Stomach (tissue), 8 donors: ENCODE measurements at regions not wholly inside any gene's neighbourhood (a gene's known extent, or its start where the extent isn't known, plus 50 kb on each side); places are given as distances from the start of the nearest gene placed in this dataset.

Source experiments
- DNase-seq, 2 donors: peaks; one replicate each; pipeline versions ENCODE4 v3.0.0 to v3.0.0-alpha.2; 2013 to 2019
- H3K27ac ChIP-seq, 5 donors: fragments of 200-600 bp in 4 of 5; sonication (generic) in 4 of 5; one replicate each; pipeline ENCODE4 v1.5.1; 2013 to 2019; ENCODE audit warnings: mild to moderate bottlenecking in 1 of 5, moderate library complexity in 1 of 5
- H3K27me3 ChIP-seq, 3 donors: fragments of 200-600 bp; sonication (generic); one replicate each; pipeline ENCODE4 v1.5.1; 2017 to 2019; ENCODE audit warnings: mixed run types in 1 of 3
- H3K36me3 ChIP-seq, 4 donors: fragments of 200-600 bp; sonication (generic); 1 replicate in 3 of 4; 2 replicates in 1 of 4; pipeline ENCODE4 v1.5.1; 2016 to 2019
- H3K4me1 ChIP-seq, 4 donors: fragments of 200-600 bp; sonication (generic); one replicate each; pipeline ENCODE4 v1.5.1; 2016 to 2019
- H3K4me3 ChIP-seq, 4 donors: fragments of 200-600 bp; sonication (generic) in 3 of 4; one replicate each; pipeline ENCODE4 v1.5.1; 2016 to 2019; ENCODE audit warnings: mild to moderate bottlenecking in 1 of 4
- H3K9me3 ChIP-seq, 4 donors: fragments of 200-600 bp; sonication (generic); one replicate each; pipeline ENCODE4 v1.5.1; 2016 to 2019
- EP300 ChIP-seq: sonication (generic); formaldehyde crosslinking; IDR thresholded peaks from one replicate; pipeline ENCODE4 v1.6.1; 2017; ENCODE audit warnings: antibody characterized with exemption
- POLR2A ChIP-seq, 4 donors: fragments of 450-650 bp; IDR thresholded peaks; one replicate each; pipeline ENCODE4 v1.6.1; 2016; ENCODE audit warnings: antibody characterized with exemption in 4 of 4, control low read depth in 2 of 4, mild to moderate bottlenecking in 1 of 4, moderate library complexity in 1 of 4
- POLR2AphosphoS5 ChIP-seq, 3 donors: sonication (generic); formaldehyde crosslinking; IDR thresholded peaks; one replicate each; pipeline ENCODE4 v1.6.1; 2016; ENCODE audit warnings: antibody characterized with exemption in 3 of 3
- WGBS, 5 donors: extraction: QIAGEN DNeasy Blood & Tissue Kit in 3 of 5; methylation state at CpG; one replicate each; pipeline versions ENCODE4 v1.1.5 to v1.1.7; 2013 to 2018; 5-methylcytosine and 5-hydroxymethylcytosine counted together
- intact Hi-C: fragments of 100-400 bp; cut with DNase I; formaldehyde crosslinking; loops from one replicate; pipeline ENCODE4 v1.15.1; 2023; ENCODE audit warnings: low total_unique reads
- TF ChIP-seq, protein P1 (sequence below), 7 experiments: fragments of 450-650 bp in 4 of 7; fragments of 200-600 bp in 3 of 7; sonication (generic) in 3 of 7; IDR thresholded peaks; one replicate each; pipeline ENCODE4 v1.5.1; 2016 to 2019; ENCODE audit warnings: antibody characterized with exemption in 7 of 7, control low read depth in 2 of 7, mild to moderate bottlenecking in 1 of 7
- donor health status: healthy with polysubstance abuse.
- donor health status: Bipolar disorder and iron deficiency.
- donor health status: healthy.

DNA sequence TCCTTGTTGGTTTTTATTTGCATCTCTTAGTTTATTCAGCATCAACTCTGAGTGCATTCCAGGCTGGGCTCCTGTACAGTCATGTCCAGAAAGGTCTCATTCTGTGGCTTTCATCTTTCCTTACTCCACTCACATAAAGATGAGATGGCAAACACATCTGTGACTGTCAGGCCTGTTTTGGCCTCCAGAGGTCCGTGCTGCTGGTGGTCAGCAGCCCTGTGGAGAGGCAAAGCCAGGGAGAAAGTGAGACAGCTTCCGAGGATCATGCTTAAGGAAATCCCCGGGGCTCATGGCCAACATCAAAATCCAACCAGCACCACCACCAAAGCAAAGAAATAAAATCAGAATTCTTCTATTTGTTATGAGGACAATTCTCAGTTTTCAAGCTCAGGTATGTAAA lies 96.1 kb upstream of the HIVEP3 start:
- no peaks in the 10 kb centered on the region for H3K27me3 ChIP-seq
- no peak overlapping the region for H3K27ac ChIP-seq
- H3K4me3 ChIP-seq = no peak overlapping the region
- H3K36me3 ChIP-seq = no peaks in the 10 kb centered on the region
- no peak for TF ChIP-seq POLR2A (IDR thresholded peaks at IDR 0.05)
- TF ChIP-seq, protein P1, sequence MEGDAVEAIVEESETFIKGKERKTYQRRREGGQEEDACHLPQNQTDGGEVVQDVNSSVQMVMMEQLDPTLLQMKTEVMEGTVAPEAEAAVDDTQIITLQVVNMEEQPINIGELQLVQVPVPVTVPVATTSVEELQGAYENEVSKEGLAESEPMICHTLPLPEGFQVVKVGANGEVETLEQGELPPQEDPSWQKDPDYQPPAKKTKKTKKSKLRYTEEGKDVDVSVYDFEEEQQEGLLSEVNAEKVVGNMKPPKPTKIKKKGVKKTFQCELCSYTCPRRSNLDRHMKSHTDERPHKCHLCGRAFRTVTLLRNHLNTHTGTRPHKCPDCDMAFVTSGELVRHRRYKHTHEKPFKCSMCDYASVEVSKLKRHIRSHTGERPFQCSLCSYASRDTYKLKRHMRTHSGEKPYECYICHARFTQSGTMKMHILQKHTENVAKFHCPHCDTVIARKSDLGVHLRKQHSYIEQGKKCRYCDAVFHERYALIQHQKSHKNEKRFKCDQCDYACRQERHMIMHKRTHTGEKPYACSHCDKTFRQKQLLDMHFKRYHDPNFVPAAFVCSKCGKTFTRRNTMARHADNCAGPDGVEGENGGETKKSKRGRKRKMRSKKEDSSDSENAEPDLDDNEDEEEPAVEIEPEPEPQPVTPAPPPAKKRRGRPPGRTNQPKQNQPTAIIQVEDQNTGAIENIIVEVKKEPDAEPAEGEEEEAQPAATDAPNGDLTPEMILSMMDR (IDR thresholded peaks at IDR 0.05) = no peak
- no peak for TF ChIP-seq POLR2AphosphoS5 (IDR thresholded peaks at IDR 0.05)
- no peak for TF ChIP-seq EP300
- peaks cover 0 to 5% (median 0%) of the 10 kb centered on the region in 4 donors for H3K9me3 ChIP-seq
- 57 to 70% (median 61%) methylated on average over 3 of the region's 3 CpGs for WGBS, 5 donors
- DNase-seq = no peak
- no peaks in the 10 kb centered on the region for H3K4me1 ChIP-seq
- intact Hi-C loops = no loop called here

DNA sequence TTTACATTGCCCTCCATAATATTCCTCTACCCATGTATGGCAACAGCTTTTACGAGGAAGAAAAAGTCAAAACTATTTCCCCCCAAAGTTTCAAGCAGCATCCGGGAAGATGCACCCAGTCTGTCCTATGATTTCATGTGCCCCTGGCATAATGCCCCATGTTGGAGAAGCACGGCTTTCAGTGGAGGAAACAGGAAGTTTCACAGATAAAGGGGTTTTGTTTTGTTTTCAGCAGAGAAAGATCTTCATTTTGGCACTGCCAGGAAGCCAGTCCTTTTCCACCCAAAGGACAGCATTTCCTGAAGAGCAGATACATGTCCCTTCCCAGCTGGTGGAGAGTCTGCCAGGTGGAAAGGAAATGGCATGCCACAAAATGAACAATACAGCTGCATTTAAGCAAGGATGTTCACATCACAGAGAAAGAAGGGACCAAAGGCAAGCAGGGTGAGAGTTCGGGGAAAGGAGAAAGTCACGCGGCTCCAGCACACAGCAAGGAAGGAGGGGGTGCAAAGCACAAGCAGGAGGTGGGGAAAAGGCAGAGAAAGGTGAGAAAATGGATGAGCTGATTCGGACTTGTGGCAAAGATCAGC lies 95.3 kb upstream of the HIVEP3 start:
- H3K27me3 ChIP-seq = no peaks in the 10 kb centered on the region
- intact Hi-C loops = no loop called here
- no peak overlapping the region for H3K27ac ChIP-seq
- DNase-seq = peak in 1 of 2 donors; percentile 12
- H3K4me1 ChIP-seq = no peaks in the 10 kb centered on the region
- TF ChIP-seq POLR2AphosphoS5 (IDR thresholded peaks at IDR 0.05) (no peak), EP300 (no peak), POLR2A (IDR thresholded peaks at IDR 0.05) (no peak)
- H3K4me3 ChIP-seq = no peak overlapping the region
- no peaks in the 10 kb centered on the region for H3K9me3 ChIP-seq
- no peaks in the 10 kb centered on the region for H3K36me3 ChIP-seq
- WGBS, 5 donors = 59 to 67% (median 65%) methylated on average over 7 of the region's 7 CpGs

DNA sequence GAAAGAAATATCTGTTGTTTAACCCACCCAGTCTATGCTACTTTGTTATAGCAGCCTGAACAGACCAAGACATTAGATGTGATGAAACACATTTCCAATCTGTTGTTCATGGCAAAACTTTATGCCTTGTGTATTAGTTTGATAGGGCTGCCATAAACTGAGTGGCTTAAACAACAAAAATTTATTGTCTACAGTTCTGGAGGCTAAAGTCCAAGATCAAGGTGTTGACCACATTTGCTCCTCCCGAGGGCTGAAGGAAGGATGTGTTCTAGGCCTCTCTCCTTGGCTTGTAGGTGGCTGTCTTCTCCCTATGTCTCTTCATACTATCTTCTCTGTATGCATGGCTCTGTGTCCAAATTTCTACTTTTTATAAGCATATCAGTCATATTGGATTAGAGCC lies 94.1 kb upstream of the HIVEP3 start:
- Histone ChIP-seq H3K27ac (no peak overlapping the region), H3K27me3 (no peaks in the 10 kb centered on the region), H3K4me3 (no peak overlapping the region), H3K4me1 (no peaks in the 10 kb centered on the region), H3K36me3 (no peaks in the 10 kb centered on the region), H3K9me3 (no peaks in the 10 kb centered on the region)
- TF ChIP-seq EP300 (no peak), POLR2A (IDR thresholded peaks at IDR 0.05) (no peak), POLR2AphosphoS5 (IDR thresholded peaks at IDR 0.05) (no peak)
- TF ChIP-seq, protein P1 (IDR thresholded peaks at IDR 0.05) = no peak
- intact Hi-C loops = no loop called here
- WGBS, 5 donors = 52 to 96% (median 79%) methylated on average over 1 of the region's 1 CpG
- DNase-seq = no peak

DNA sequence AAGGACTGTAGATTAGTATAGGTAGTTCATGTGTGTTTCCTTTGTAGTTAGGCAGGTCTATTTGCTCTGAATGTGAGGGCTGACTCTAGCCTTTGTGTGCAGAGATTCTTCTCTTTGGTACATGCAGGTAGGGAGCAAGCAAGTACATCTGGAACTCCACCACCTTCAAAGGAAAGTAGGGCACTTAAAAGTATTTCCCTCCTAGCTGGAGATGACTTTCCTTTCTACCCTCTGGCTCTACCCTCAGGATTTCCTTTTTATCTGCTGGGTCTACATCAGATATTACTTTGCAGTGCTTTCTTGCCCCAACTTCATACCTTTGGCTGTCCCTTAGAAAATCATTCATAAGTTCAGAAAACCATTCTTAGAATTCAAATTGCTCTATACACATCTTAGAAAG lies 91.7 kb upstream of the HIVEP3 start:
- Histone ChIP-seq H3K36me3 (no peaks in the 10 kb centered on the region), H3K27ac (no peak overlapping the region), H3K4me1 (no peaks in the 10 kb centered on the region), H3K9me3 (no peaks in the 10 kb centered on the region), H3K27me3 (no peaks in the 10 kb centered on the region), H3K4me3 (no peak overlapping the region)
- TF ChIP-seq, protein P1 (IDR thresholded peaks at IDR 0.05) = no peak
- TF ChIP-seq POLR2AphosphoS5 (IDR thresholded peaks at IDR 0.05) (no peak), POLR2A (IDR thresholded peaks at IDR 0.05) (no peak), EP300 (no peak)
- no peak for DNase-seq
- intact Hi-C loops = no loop called here

DNA sequence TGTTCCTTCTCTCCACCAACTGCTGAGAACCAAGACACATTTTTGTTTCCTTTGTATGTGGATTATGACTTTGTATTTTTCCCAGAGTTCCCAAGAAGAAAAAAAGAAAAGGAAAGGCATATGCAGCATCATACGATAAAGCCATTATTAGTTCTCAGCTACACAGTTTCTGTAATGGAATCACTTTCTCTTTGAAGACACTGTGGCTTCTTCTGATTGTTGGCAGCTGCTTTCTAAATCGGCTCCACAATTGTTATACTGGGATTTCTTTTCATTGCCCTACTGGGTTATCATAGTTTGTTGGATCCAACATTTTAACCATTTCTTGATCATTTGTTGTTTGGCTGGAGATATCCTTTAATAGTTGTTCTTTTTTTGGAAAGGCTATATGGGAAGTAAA lies 89.5 kb upstream of the HIVEP3 start:
- Histone ChIP-seq H3K4me3 (no peak overlapping the region), H3K4me1 (no peaks in the 10 kb centered on the region), H3K27ac (no peak overlapping the region), H3K9me3 (no peaks in the 10 kb centered on the region), H3K27me3 (no peaks in the 10 kb centered on the region), H3K36me3 (no peaks in the 10 kb centered on the region)
- DNase-seq = no peak
- intact Hi-C loops = no loop called here
- 63 to 76% (median 69%) methylated on average over 2 of the region's 2 CpGs for WGBS, 5 donors
- TF ChIP-seq, protein P1 (IDR thresholded peaks at IDR 0.05) = no peak
- TF ChIP-seq EP300 (no peak), POLR2AphosphoS5 (IDR thresholded peaks at IDR 0.05) (no peak), POLR2A (IDR thresholded peaks at IDR 0.05) (no peak)
